T-helper 1 cell treated with Interleukin-12 subunit alpha and Interleukin-12 subunit beta and Interleukin-4 antibody, amounts not matched to agents 30 ng/mL and 1 ng/mL, for 36 hours (primary cell): ENCODE measurements at regions not wholly inside any gene's neighbourhood (a gene's known extent, or its start where the extent isn't known, plus 50 kb on each side); places are given as distances from the start of the nearest gene placed in this dataset.
"Not testable (repeated sequence)": the region's sequence is repeated elsewhere in the genome, so short reads cannot be mapped to it uniquely, and the experiment has no call there.

Experiments
- intact Hi-C: fragments of 100-400 bp; cut with micrococcal nuclease; formaldehyde crosslinking; loops from one replicate; pipeline ENCODE4 v1.15.1; 2024

- intact Hi-C loops = no loop called here
Observed at GRCh38 chr1:222074317-222074716, 332.4 kb upstream of the DUSP10 start.

- intact Hi-C loops = no loop called here
Observed at GRCh38 chr1:222073307-222073995, 331.6 kb upstream of the DUSP10 start.

GRCh38 chr1:222071387-222071786 lies 329.5 kb upstream of the DUSP10 start:
- intact Hi-C loops = no loop called here

GRCh38 chr1:222068937-222069336 lies 327.0 kb upstream of the DUSP10 start:
- intact Hi-C loops = no loop called here

GRCh38 chr1:222068101-222068500 lies 326.2 kb upstream of the DUSP10 start:
- intact Hi-C loops = no loop called here

- intact Hi-C loops = no loop called here
Observed at GRCh38 chr1:222066539-222066938, 324.6 kb upstream of the DUSP10 start.

GRCh38 chr1:222065234-222065633 lies 323.3 kb upstream of the DUSP10 start:
- intact Hi-C loops = no loop called here

GRCh38 chr1:222064388-222065211 lies 322.7 kb upstream of the DUSP10 start:
- intact Hi-C loops = no loop called here

GRCh38 chr1:222062640-222063039 lies 320.8 kb upstream of the DUSP10 start:
- intact Hi-C loops = no loop called here

- intact Hi-C loops = no loop called here
Observed at GRCh38 chr1:222061711-222062359, 319.9 kb upstream of the DUSP10 start.

GRCh38 chr1:222060210-222060916 lies 318.5 kb upstream of the DUSP10 start:
- intact Hi-C loops = no loop called here

- intact Hi-C loops = no loop called here
Observed at GRCh38 chr1:222058249-222058648, 316.4 kb upstream of the DUSP10 start.

- intact Hi-C loops = no loop called here
Observed at GRCh38 chr1:222057162-222057561, 315.3 kb upstream of the DUSP10 start.

- intact Hi-C loops = no loop called here
Observed at GRCh38 chr1:222054416-222054815, 312.5 kb upstream of the DUSP10 start.

GRCh38 chr1:222053790-222054294 lies 312.0 kb upstream of the DUSP10 start:
- intact Hi-C loops = no loop called here

GRCh38 chr1:222051311-222051710 lies 309.4 kb upstream of the DUSP10 start:
- intact Hi-C loops = not testable (repeated sequence)

- intact Hi-C loops = not testable (repeated sequence)
Observed at GRCh38 chr1:222049661-222050060, 307.8 kb upstream of the DUSP10 start.

GRCh38 chr1:222049176-222049575 lies 307.3 kb upstream of the DUSP10 start:
- intact Hi-C loops = no loop called here

GRCh38 chr1:222048094-222048595 lies 306.3 kb upstream of the DUSP10 start:
- intact Hi-C loops = no loop called here

GRCh38 chr1:222047366-222047765 lies 305.5 kb upstream of the DUSP10 start:
- intact Hi-C loops = no loop called here

GRCh38 chr1:222046684-222047263 lies 304.9 kb upstream of the DUSP10 start:
- intact Hi-C loops = no loop called here
